ENCODE measurements at regions not wholly inside any gene's neighbourhood (a gene's known extent, or its start where the extent isn't known, plus 50 kb on each side); places are given as distances from the start of the nearest gene placed in this dataset.
A peak's percentile ranks its signal among the peaks of the same experiment; 100 is the strongest.

DNA sequence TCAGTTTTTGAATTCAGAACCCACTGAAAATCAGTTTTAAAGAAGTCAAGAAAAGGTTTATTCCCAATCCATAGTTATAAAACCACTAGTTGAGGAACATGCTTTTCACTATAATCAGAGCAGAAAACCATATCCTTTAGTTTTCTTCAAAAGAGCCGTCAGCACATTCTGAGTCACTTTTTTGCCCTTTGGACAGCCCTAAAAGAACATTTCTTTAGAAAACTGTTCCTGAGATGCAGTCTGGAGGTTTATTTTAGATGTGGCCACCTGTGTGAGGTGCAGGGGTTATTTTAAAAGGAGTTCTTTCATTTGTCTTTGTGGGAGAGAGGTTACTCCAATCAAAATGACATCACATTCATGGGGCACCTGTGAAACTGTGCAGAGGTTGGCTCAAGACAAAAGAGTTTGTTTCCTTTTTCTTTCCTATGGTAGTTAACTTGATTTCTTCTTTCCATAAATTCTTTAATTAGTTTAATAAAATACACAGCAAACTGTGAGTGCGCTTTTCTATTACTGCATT is 221.6 kb upstream of the RPS23 start:
- TF ChIP-seq, protein P1, sequence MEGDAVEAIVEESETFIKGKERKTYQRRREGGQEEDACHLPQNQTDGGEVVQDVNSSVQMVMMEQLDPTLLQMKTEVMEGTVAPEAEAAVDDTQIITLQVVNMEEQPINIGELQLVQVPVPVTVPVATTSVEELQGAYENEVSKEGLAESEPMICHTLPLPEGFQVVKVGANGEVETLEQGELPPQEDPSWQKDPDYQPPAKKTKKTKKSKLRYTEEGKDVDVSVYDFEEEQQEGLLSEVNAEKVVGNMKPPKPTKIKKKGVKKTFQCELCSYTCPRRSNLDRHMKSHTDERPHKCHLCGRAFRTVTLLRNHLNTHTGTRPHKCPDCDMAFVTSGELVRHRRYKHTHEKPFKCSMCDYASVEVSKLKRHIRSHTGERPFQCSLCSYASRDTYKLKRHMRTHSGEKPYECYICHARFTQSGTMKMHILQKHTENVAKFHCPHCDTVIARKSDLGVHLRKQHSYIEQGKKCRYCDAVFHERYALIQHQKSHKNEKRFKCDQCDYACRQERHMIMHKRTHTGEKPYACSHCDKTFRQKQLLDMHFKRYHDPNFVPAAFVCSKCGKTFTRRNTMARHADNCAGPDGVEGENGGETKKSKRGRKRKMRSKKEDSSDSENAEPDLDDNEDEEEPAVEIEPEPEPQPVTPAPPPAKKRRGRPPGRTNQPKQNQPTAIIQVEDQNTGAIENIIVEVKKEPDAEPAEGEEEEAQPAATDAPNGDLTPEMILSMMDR (conservative IDR thresholded peaks at IDR 0.05; ENCODE audit: low read depth, low read length): no peak
- no peak overlapping the region for H3K4me3 ChIP-seq (ENCODE audit: low read length)
- no peak for DNase-seq (ENCODE audit: low read depth)

DNA sequence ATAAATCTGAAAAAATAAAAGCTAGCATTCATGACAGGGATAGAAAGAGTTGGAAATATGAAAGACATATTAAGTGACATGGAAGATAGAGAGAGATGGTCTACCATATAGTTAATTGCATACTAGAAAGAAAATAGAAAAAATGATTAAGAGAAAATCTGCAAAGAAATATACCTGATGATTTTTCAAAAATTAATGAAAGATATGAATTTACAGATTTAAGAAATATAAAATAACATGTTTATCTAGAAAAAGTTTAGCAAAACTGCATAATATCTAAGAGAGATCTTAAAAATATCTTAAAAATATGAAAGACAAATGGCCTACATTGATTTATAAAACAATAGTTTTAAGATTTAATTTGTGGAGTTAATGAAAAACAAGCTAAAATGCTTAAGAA is 219.1 kb upstream of the RPS23 start:
- no peak overlapping the region for H3K4me3 ChIP-seq (ENCODE audit: low read length)
- DNase-seq (ENCODE audit: low read depth): no peak
- TF ChIP-seq, protein P1 (conservative IDR thresholded peaks at IDR 0.05; ENCODE audit: low read depth, low read length): no peak

DNA sequence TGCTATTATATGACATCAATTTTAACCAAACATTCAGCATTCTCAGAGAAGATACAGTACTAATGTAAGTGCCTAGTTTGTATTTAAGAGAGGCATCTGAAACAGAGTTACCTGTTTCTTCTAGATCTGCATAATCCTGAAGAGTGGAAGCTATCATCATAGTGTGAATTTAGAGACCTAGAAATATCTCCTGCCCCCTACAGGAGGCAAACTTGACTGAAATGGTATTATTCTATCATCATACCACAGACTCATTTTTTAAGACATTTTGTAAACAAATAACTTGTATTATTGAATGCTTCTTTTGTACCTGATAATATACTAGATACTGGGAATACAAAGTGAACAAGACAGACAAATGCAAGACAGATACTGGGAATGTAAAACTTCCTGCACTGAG is 216.8 kb upstream of the RPS23 start:
- no peak overlapping the region for H3K4me3 ChIP-seq (ENCODE audit: low read length)
- DNase-seq (ENCODE audit: low read depth): no peak
- TF ChIP-seq, protein P1 (conservative IDR thresholded peaks at IDR 0.05; ENCODE audit: low read depth, low read length): peak; percentile 26

DNA sequence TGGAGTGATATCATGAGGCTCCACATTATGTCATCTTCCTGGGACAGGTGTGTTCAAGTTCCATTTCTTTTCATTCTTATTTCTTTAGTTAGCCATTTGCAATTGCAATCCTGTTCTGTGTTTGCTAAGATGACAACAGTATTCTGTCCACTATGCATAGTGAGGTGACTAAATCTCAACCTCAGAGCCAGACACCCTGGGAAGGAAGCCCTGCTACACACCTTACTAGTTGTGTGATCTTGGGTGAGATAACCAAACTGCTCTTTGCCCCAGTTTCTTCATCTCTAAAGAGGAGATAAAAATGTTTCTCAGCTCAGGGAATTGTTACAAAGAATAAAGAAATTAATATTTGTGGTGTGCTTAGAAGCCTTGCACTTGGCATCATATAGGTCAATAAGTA is 215.1 kb upstream of the RPS23 start:
- TF ChIP-seq, protein P1 (conservative IDR thresholded peaks at IDR 0.05; ENCODE audit: low read depth, low read length): no peak
- H3K4me3 ChIP-seq (ENCODE audit: low read length): no peak overlapping the region
- DNase-seq (ENCODE audit: low read depth): no peak

DNA sequence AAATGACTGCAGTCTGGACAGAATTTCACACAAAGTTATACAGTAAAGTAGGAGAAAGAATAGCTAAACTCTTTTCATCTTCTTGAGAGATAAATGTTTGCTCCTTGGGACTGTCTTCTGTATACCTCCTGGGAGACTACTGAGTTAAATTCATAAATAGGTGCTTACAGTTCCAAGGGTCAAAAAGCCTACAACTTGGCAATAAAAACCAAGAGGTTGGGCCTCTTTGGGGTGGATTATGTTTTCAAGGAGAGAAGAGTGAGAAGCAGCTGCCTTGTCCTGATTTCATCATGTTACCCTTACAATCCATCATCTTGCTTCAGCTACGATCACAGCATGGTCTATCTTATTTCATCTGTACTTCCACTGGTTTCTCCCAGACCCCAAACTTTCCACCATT is 213.2 kb upstream of the RPS23 start:
- no peak overlapping the region for H3K4me3 ChIP-seq (ENCODE audit: low read length)
- DNase-seq (ENCODE audit: low read depth): no peak
- TF ChIP-seq, protein P1 (conservative IDR thresholded peaks at IDR 0.05; ENCODE audit: low read depth, low read length): no peak

DNA sequence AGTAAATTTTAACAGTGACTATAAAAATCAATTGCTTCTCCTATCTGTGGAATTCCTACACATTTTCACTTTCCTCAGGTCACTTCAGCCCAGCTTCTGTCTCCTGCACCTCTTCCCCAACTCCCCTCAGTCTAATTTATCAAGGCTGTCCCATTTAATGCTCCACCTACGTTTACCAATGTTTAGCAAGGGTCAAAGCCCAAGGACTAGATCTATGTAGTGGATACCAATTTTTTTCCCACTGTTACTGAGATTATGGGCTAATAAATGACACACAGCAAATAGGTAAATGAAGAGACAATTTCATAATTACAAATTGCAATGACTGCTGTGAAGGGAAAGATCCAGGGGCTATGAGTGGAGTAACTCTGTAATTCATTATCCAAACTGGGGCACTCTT is 211.5 kb upstream of the RPS23 start:
- H3K4me3 ChIP-seq (ENCODE audit: low read length): no peak overlapping the region
- TF ChIP-seq, protein P1 (conservative IDR thresholded peaks at IDR 0.05; ENCODE audit: low read depth, low read length): no peak

DNA sequence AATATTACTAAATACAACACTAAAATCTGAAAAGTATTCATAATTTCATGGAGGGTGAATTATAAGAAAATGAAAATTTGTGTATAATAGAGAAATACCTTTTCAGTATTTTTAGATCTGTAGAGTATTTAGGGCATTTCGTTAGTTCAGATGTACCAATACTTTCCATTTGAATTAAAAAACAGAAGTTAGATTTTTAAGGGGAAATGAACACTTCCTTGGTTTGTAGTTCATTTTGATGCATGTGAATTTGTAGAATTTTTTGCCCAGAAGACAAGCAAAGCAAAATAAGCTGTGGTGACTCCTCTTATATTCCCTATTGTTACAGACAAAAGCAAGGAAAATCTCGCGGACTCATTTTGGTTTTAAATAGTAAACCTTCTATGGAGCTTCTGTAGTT is 209.0 kb upstream of the RPS23 start:
- no peak for DNase-seq (ENCODE audit: low read depth)
- H3K4me3 ChIP-seq (ENCODE audit: low read length): no peak overlapping the region
- TF ChIP-seq, protein P1 (conservative IDR thresholded peaks at IDR 0.05; ENCODE audit: low read depth, low read length): no peak

More for the DNA sequence above, 211.5 kb upstream of the RPS23 start:
- DNase-seq (ENCODE audit: low read depth): no peak

Data from retinal pigment epithelial cell (primary cell).